Forelimb muscle (tissue), 1 donor: ENCODE measurements at regions not wholly inside any gene's neighbourhood (a gene's known extent, or its start where the extent isn't known, plus 50 kb on each side); places are given as distances from the start of the nearest gene placed in this dataset.

Source experiments
- DNase-seq: peaks from one replicate; pipeline ENCODE4 v3.0.0-alpha.2; 2013; ENCODE audit warnings: low read depth

- no peak for DNase-seq
Observed at GRCh38 chr12:65546528-65546927, 268.0 kb downstream of the MSRB3 start.

DNA sequence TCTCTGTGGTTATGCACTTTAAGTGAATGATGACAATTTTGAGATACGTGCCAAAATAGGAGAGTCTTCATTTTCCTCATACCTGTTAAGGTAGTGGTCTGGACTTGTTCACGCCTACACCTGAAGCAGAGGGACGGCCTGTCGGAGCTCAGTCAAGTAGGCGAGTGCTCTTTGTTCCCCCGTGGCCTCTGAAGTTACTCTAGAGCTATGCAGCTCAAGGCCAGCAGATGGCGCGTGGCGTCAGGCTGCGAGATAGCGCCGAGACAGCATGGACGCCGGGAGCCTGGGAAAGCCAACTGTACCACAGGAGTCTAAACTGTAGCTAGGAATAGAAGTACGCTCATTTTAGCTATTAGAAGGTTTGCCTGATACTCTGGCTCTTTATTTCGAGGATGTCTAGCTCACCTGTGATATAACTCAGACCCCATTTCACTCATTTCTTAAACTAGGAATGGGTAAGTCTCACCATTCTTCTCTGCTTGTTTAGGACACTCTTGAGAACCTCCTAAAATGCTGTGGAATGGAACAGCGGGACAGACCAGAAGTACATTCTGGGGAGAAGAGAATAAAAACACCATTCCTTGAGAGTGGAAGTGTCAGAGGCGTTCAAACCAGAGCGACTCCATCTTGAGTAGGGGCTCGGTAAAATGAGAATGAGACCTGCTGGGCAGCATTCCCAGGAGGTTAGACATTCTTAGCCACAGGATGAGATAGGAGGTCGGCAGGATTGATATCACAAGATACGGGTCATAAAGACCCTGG lies 267.4 kb upstream of the HMGA2 start:
- no peak for DNase-seq

DNA sequence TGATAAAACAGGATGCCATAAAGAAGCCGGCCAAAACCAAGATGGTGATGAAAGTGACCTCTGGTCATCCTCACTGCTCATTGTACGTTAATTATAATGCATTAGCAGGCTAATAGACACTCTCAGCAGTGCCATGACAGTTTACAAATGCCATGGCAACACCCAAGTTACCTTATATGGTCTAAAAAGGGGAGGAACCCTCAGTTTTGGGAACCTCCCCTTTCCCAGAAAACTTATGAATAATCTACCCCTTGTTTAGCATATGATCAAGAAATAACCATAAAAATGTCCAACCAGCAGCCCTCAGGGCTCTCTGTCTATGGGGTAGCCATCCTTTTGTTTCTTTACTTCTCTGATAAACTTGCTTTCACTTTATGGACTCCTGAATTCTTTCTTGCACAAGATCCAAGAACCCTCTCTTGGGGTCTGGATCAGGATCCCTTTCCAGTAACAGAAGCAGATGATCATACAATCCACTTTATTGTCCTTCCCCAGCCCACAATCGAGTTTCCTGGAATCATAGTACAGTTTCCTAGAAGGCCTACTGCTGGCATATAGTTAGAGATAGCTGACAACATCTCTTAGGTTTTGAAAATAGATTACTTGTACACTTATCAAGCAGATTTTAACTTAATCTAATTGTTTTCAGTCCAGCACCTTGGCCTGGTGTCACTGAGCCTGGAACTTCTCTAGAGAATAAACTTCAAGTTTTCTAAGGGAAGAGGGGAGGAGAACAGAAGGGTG lies 266.7 kb upstream of the HMGA2 start:
- no peak for DNase-seq

- no peak for DNase-seq
Observed at GRCh38 chr12:65560286-65560685, 264.0 kb upstream of the HMGA2 start.

DNA sequence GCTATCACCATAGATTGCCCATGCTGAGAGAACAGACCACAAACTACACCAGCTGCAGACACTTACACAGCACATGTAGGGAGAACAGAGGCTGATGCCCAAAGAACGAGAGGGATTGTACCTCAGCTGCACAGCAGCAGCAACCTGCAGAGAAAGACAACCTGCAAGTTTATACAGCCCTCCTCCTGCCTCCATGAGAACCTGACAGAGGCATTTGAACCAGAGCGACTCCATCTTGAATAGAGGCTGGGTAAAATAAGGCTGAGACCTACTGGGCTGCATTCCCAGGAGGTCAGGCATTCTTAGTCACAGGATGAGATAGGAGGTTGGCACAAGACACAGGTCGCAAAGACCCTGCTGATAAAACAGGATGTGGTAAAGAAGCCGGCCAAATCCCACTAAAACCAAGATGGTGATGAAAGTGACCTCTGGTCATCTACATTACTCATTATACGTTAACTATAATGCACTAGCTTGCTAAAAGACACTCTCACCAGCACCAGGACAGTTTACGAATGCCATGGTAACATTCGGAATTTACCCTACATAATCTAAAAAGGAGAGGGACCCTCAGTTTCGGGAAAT lies 262.4 kb upstream of the HMGA2 start:
- no peak for DNase-seq

DNA sequence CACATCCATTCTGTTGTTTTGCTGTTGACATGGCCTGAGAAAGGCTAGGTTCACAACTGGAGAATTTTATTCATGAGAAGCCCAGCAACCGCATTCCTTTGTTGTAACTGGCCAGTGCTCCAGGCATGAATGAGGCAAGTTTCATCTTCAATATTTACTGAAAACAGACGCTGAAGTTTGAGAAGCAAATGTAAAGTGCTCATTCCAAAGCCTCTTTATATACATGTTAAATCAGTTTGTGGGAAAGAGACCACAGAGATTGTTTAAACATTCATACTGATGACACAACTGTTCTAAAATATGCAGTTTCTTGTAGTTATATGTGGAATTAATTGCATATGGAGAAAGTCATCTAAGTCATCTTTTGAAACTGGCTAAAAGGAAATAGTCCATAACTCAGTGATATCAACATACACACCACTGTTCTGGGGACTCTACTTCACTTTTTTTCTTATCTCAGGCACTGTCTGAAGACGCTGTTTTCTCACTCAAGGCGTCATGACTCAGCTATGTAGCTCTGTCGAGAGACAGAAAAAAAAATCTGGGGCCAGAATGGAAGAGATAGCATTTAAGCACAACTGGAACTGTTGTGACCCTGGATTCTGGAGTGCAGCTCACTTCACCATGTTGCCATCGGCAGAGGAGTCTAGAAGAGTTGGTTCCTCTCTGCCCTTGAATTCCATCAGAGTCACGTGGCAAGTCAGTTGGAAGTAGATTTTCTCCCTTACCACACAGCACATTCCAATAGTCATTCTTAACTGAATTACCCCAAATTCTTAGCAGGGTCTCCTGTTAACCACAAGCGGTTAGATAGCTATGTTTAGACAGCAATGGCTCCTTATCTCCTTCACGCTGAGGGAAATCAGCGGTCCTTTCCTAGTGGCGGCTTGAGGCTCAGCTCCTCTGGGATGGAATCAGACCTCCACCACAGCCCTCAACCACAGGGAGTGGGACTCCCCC lies 258.4 kb upstream of the HMGA2 start:
- no peak for DNase-seq

GRCh38 chr12:65566751-65567150 lies 257.5 kb upstream of the HMGA2 start:
- DNase-seq: no peak

DNA sequence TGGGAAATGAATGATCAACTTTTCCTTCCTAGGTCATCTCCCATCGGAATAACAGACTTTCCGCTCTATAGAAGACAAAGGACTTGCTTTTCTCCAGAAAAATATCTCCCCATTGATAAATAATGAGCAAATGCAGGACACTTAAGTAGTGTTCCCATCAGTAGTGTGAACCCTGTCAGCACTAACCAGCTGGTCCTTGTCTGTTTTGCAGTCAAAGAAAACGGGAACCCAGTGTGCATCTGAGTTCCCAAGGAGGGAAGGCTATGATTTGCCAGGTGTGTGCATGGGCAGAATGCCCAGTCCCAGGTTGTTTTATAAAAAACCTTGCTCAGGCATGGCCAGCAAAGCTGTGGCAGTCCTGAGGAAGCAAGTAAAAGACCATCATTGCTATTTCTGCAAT lies 256.5 kb upstream of the HMGA2 start:
- no peak for DNase-seq

- DNase-seq: no peak
Observed at GRCh38 chr12:65568517-65568916, 255.8 kb upstream of the HMGA2 start.

DNA sequence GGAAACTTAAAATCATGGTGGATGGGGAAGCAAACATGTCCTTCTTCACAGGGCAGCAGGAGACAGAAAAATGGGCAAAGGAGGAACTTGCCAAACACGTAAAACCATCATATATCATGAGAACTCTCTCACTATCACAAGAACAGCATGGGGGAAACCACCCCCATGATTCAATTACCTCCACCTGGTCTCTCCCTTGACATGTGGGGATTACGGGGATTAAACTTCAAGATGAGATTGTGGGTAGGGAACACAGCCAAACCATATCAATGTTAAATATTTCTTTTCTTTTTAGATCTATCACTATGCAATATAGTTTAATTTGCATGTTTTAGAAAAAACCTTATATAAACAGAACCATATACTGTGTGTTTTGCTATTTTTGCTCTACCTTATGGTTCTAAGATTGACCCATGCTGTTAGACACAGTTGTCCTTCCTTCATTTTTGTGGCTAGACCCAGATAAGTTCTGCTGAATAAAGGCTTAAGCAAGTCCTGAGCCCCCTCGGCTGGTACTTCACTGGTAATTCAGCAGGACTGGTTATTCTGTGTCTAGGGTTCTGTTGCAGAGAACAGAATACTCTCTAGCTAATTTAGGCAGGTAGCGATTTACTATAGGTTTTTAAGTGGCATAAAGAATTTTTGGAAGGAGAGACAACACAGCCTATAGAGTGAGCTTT lies 253.7 kb upstream of the HMGA2 start:
- DNase-seq: no peak

DNA sequence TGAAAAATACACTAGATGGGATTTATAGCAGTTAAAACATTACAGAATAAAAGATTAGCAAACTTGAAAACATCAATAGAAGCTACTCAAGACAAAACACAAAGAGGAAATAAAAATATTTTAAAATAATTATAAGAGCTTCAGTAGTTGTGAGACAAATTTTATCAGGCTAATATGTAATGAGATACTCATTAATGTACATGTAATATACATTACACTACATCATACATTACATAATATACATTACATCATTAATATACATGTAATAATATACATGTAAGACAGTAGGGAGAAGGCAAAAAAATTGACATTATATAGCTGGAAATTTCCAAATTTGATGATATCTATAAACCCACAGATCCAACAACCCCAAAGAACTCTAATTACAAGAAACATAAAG lies 249.4 kb upstream of the HMGA2 start:
- no peak for DNase-seq

DNA sequence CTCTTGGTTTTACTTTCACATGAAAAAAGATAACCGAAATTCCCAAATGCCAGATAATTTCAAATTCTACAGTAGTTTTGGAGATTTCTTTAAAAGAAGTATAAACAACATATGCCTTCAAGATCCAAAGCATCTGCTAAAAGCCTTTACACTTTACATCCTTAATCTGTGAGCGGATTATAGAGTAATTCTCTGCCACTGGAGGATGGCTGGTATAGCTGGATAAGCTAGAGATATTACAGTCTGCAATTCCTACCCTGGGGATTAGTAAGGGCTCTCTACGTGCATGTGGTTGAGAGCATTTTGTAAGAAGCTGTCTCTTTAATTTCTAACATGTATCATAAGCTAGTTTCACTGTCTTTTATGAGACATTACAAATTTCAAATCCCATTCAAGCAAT lies 240.3 kb upstream of the HMGA2 start:
- no peak for DNase-seq

- no peak for DNase-seq
Observed at GRCh38 chr12:65585648-65586602, 238.4 kb upstream of the HMGA2 start.

DNA sequence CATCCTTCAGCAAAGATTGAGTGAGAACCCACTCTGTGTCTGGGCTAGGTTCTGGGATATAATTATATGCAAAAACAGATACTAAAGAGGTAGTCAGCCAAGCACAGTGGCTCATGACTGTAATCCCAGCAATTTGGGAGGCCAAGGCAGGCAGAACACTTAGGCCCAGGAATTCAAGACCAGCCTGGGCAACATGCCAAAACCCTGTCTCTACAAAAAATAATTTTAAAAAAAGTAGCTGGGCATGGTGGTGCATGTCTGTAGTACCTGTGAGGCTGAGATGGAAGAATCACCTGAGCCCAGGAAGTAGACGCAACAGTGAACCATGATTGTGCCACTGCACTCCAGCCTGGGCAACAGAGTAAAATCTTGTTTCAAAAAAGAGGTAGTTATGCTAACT lies 237.5 kb upstream of the HMGA2 start:
- no peak for DNase-seq

DNA sequence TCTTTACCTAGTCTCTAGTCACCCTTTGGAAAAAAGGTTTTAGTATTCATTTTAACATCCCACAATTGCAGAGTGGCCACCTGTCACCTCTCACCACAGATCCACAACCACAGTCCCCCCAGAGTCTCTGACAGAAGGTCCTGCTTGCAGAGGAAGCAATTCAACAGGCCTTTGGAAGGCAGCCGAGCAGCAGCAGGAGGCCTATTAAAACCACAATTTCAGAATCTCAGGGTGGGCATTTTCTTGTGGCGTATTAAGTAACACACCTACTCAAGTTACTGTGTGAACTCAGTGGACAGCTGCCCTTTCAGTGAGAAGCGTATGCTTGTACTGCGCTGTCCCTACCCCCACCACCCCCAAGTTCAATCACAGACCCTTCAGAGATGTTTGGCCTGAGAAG lies 234.0 kb upstream of the HMGA2 start:
- DNase-seq: no peak

DNA sequence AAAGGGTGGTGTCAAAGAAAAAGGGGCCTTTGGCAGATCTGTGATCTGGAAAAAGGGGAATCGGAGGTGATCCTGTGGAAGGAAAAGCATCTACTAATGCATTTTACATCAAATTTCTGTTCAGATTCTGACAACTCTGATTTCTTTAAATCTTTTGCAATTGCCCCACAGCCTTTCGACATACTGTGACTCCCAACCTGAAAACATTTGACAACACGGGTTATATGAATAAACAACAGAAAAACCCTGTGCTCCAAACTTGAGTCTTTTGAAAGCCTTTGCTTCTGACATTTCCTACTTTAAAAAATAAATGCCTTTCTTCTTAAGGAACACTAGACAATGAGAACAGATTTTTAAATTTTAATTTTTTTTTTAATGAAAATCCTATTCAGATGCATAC lies 231.9 kb upstream of the HMGA2 start:
- no peak for DNase-seq

GRCh38 chr12:65593239-65593701 lies 231.0 kb upstream of the HMGA2 start:
- DNase-seq: no peak

DNA sequence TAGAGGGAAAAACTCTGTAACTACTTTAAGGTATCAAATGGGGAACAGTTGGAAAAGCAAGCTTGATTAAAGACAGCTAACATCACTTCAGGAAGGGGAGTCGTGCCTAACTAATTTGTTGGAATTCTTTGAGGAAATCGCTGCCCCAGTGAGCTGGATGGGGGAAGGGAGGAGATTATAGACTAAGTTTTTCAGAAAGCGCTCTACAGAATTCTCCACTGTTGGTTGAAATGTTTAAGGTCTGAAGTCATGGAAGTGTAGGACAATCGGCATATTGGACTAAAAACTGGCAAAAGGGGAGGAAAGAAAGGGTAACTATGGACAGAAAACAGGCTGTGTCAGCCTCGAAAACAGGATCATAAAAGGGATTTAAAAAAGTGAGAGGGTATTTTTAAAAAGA lies 229.9 kb upstream of the HMGA2 start:
- DNase-seq: no peak

DNA sequence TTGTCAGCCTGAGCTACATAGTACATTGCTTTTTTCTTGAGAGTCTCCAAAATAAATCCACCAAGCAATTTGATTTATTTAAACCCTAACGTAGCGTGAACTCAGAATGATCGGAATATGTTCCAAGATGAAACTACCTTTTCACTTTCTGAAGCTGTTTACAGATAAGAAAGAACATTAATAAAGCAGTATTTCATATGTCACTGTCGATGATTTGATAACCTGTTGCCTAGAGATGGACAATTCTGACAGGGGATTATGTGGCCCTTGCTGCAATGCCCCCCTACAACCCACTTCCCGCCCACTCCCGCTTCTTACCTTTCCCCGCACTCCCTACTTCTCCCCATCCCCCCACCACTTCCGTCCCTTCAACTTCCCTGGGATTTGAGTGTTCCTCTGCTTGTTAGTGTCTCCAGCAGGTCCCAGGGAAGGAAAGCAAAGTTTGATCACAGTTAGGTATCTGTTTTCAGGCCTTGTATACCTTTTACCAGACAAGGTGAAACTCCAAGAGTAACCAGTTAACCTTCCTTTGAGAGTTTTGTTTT lies 229.2 kb upstream of the HMGA2 start:
- no peak for DNase-seq
